ENCODE measurements at regions not wholly inside any gene's neighbourhood (a gene's known extent, or its start where the extent isn't known, plus 50 kb on each side); places are given as distances from the start of the nearest gene placed in this dataset.

DNA sequence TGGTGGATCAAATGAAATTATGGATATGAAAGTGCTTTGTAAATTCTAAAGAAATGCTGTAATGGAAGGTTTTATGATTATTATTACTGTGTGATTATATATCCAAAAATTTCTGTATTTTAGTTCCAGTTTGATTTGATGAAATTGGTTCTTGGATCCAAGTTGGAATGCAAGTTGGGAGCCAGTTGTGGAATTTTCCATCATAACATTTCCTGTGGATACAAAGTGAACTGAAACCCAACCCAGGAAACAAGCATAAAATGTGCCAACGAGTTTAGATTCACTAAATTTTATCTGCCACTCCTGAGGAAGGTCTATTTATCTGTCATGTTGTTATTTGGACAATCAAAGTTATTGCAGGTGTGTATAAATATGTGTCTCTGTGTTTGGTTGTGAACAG is 131.4 kb upstream of the MDFIC start:
- TF ChIP-seq RAD21 (IDR thresholded peaks at IDR 0.05; ENCODE audit: low read depth): no peak
- TF ChIP-seq, protein P1, sequence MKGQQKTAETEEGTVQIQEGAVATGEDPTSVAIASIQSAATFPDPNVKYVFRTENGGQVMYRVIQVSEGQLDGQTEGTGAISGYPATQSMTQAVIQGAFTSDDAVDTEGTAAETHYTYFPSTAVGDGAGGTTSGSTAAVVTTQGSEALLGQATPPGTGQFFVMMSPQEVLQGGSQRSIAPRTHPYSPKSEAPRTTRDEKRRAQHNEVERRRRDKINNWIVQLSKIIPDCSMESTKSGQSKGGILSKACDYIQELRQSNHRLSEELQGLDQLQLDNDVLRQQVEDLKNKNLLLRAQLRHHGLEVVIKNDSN (IDR thresholded peaks at IDR 0.05): no peak
- TF ChIP-seq ZBTB7A (IDR thresholded peaks at IDR 0.05; ENCODE audit: low read depth): no peak
- no peak for TF ChIP-seq YY1 (IDR thresholded peaks at IDR 0.05; ENCODE audit: low read depth)
